Smooth muscle cell (in vitro differentiated cells): ENCODE measurements at regions not wholly inside any gene's neighbourhood (a gene's known extent, or its start where the extent isn't known, plus 50 kb on each side); places are given as distances from the start of the nearest gene placed in this dataset.
A peak's percentile ranks its signal among the peaks of the same experiment; 100 is the strongest.

Experiments used
- DNase-seq: peaks from one replicate; lab custom pipeline; 2025; ENCODE audit not compliant: unreplicated experiment; lab: John Stamatoyannopoulos, UW
- H2AFZ ChIP-seq: fragments of 200-600 bp; sonication (generic); 2 replicates; pipeline ENCODE4 v1.6.0; 2016; ENCODE audit warnings: antibody characterized with exemption, low read depth, mild to moderate bottlenecking
- H3F3A ChIP-seq: fragments of 200-600 bp; sonication (generic); 2 replicates; pipeline ENCODE4 v1.6.0; 2017; ENCODE audit warnings: antibody characterized with exemption, low read depth
- H3K27ac ChIP-seq: fragments of 200-600 bp; sonication (generic); 2 replicates; pipeline ENCODE4 v1.5.1; 2016; ENCODE audit warnings: low read depth, mild to moderate bottlenecking
- H3K27me3 ChIP-seq: fragments of 200-600 bp; sonication (generic); 2 replicates; pipeline ENCODE4 v1.6.1; 2016; ENCODE audit warnings: low read depth, mild to moderate bottlenecking
- H3K36me3 ChIP-seq: fragments of 200-600 bp; sonication (generic); 2 replicates; pipeline ENCODE4 v1.5.1; 2016; ENCODE audit warnings: low read depth
- H3K4me1 ChIP-seq: fragments of 200-600 bp; sonication (generic); 2 replicates; pipeline ENCODE4 v1.5.1; 2016; ENCODE audit warnings: low read depth
- H3K4me2 ChIP-seq: fragments of 200-600 bp; sonication (generic); 2 replicates; pipeline ENCODE4 v1.6.0; 2016; ENCODE audit warnings: mild to moderate bottlenecking
- H3K4me3 ChIP-seq: fragments of 200-600 bp; sonication (generic); 2 replicates; pipeline ENCODE4 v1.5.1; 2016; ENCODE audit warnings: mild to moderate bottlenecking
- H3K79me2 ChIP-seq: fragments of 200-600 bp; sonication (generic); 2 replicates; pipeline ENCODE4 v1.6.0; 2016; ENCODE audit warnings: low read depth, mild to moderate bottlenecking
- H3K9ac ChIP-seq: fragments of 200-600 bp; sonication (generic); 2 replicates; pipeline ENCODE4 v1.6.0; 2016; ENCODE audit warnings: low read depth
- H3K9me3 ChIP-seq: fragments of 200-600 bp; sonication (generic); replicated peaks from 2 replicates; pipeline ENCODE4 v1.5.1; 2016; ENCODE audit warnings: low read depth
- H4K20me1 ChIP-seq: fragments of 200-600 bp; sonication (generic); 2 replicates; pipeline ENCODE4 v1.6.0; 2016; ENCODE audit warnings: low read depth
- WGBS: methylation state at CpG from one replicate; pipeline ENCODE4 v1.1.7; 2016; ENCODE audit warnings: low lambda C conversion rate; 5-methylcytosine and 5-hydroxymethylcytosine counted together
- TF ChIP-seq, protein P1 (sequence below): fragments of 200-600 bp; sonication (generic); IDR thresholded peaks from 2 replicates; pipeline ENCODE4 v1.5.1; 2017; ENCODE audit warnings: borderline replicate concordance, mild to moderate bottlenecking, antibody characterized with exemption; ENCODE audit not compliant: insufficient read depth, poor library complexity, severe bottlenecking

DNA sequence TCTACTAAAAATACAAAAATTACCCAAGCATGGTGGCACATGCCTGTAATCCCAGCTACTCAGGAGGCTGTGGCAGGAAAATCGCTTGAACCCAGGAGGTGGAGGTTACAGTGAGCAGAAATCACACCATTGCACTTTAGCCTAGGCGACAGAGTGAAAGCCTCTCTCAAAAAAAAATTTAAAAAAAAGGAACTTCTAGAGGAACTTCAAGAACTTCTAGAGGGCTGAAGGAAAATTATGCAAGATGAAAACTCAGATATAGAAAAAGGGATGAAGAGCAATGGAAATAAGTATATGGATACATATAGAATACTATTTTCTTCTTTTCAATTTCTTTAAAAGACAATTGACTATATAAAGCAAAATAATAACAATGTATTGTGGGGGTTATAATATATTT, 51.2 kb upstream of the PRR5 start:
- WGBS: 92% methylated on average over 2 of the region's 2 CpGs

DNA sequence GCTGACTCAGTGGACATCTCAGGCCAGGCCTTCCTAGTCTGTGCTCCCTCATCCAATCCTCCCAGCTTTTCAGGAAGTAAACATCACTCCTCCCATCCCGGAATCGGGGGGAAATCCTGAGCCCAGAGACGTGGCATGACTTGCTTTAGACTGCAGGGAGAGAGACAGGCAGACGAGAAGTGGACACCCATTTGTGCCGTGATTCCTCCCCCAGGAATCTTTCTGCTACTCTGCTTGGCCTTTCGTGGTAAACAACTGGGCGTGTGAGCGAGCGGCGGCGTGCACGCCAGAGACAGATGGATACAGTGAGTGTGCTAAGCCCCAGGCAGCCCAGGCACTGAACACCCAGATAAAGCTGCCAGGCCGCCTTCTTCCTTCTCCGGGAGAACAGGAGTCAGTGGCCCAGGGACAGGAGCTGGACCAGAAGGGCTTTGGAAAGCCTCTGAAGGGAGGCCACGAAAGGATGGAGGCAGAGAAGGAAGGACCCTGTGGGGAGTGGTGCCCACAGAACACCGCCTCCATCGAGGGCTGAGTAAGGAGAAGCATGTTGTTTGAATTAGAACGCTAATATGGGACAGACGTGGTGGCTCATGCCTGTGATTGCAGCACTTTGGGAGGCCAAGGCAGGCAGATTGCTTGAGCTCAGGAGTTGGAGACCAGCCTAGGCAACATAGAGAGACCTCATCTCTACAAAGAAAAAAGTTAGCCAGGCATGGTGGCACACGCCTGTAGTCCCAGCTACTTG, 53.0 kb upstream of the PRR5 start:
- Histone ChIP-seq H3F3A (no peaks in the 10 kb centered on the region), H4K20me1 (no peaks in the 10 kb centered on the region), H3K27ac (peak overlapping the region; percentile 82), H3K9me3 (no peaks in the 10 kb centered on the region), H3K36me3 (no peaks in the 10 kb centered on the region), H3K4me3 (no peak overlapping the region), H3K79me2 (no peaks in the 10 kb centered on the region), H2AFZ (no peak overlapping the region), H3K27me3 (no peaks in the 10 kb centered on the region), H3K9ac (peak overlapping the region; percentile 32), H3K4me1 (no peaks in the 10 kb centered on the region), H3K4me2 (no peak overlapping the region)
- 37% methylated on average over 20 of the region's 20 CpGs for WGBS
- TF ChIP-seq, protein P1, sequence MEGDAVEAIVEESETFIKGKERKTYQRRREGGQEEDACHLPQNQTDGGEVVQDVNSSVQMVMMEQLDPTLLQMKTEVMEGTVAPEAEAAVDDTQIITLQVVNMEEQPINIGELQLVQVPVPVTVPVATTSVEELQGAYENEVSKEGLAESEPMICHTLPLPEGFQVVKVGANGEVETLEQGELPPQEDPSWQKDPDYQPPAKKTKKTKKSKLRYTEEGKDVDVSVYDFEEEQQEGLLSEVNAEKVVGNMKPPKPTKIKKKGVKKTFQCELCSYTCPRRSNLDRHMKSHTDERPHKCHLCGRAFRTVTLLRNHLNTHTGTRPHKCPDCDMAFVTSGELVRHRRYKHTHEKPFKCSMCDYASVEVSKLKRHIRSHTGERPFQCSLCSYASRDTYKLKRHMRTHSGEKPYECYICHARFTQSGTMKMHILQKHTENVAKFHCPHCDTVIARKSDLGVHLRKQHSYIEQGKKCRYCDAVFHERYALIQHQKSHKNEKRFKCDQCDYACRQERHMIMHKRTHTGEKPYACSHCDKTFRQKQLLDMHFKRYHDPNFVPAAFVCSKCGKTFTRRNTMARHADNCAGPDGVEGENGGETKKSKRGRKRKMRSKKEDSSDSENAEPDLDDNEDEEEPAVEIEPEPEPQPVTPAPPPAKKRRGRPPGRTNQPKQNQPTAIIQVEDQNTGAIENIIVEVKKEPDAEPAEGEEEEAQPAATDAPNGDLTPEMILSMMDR: no peak
- no peak for DNase-seq

More for the DNA sequence above, 51.2 kb upstream of the PRR5 start:
- no peak overlapping the region for H3K4me3 ChIP-seq
- no peaks in the 10 kb centered on the region for H3K4me1 ChIP-seq
- H3K9me3 ChIP-seq: no peaks in the 10 kb centered on the region
- TF ChIP-seq, protein P1: no peak
- no peaks in the 10 kb centered on the region for H4K20me1 ChIP-seq
- no peaks in the 10 kb centered on the region for H3K27me3 ChIP-seq
- H3K9ac ChIP-seq: no peak overlapping the region
- no peaks in the 10 kb centered on the region for H3F3A ChIP-seq
- H3K4me2 ChIP-seq: no peak overlapping the region
- no peak for DNase-seq
- H2AFZ ChIP-seq: no peak overlapping the region
- H3K36me3 ChIP-seq: no peaks in the 10 kb centered on the region
- no peaks in the 10 kb centered on the region for H3K79me2 ChIP-seq
- no peak overlapping the region for H3K27ac ChIP-seq

DNA sequence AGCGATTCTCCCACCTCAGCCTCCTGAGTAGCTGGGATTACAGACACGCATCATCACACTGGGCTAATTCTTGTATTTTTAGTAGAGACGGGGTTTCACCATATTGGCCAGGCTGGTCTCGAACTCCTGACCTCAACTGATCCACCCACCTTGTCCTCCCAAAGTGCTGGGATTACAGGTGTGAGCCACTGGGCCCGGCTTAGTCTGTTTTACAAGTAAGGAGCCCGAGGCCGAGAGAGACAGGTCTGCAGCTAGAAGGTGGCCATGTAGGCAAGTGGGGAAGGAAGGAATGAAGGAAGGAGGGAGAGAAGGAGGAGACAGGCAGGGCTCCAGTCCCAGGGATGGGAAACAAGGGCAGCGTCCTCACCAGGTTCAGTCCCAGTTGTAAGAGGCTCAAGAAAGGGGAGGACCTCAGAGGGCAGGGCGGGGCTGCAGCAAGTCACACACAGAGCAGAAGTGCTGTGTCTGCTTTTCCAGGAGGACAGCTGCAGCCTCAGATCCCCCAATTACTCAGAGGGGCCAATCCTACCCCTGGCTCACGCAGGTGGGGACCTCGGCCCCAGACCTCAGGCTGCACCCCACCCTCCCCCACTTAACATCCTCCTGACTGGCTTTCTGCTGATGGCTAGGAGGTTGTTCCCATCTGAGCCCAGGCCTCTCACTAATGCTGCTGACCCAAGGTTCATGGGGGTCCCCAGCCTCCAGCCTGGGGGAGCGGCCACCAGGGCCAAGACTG, 53.8 kb upstream of the PRR5 start:
- TF ChIP-seq, protein P1: no peak
- Histone ChIP-seq H2AFZ (no peak overlapping the region), H4K20me1 (no peaks in the 10 kb centered on the region), H3K79me2 (no peaks in the 10 kb centered on the region), H3K27me3 (no peaks in the 10 kb centered on the region), H3K27ac (peak overlapping the region; percentile 82), H3K4me2 (no peak overlapping the region), H3F3A (no peaks in the 10 kb centered on the region), H3K4me3 (no peak overlapping the region), H3K36me3 (no peaks in the 10 kb centered on the region), H3K9ac (peak overlapping the region; percentile 32), H3K9me3 (no peaks in the 10 kb centered on the region), H3K4me1 (no peaks in the 10 kb centered on the region)
- no peak for DNase-seq
- WGBS: 78% methylated on average over 12 of the region's 12 CpGs
